GM04503 (cell line): ENCODE measurements at regions not wholly inside any gene's neighbourhood (a gene's known extent, or its start where the extent isn't known, plus 50 kb on each side); places are given as distances from the start of the nearest gene placed in this dataset.

Source experiments
- DNase-seq: peaks from one replicate; pipeline ENCODE4 v3.0.0-alpha.2; 2012; ENCODE audit warnings: low read depth

DNA sequence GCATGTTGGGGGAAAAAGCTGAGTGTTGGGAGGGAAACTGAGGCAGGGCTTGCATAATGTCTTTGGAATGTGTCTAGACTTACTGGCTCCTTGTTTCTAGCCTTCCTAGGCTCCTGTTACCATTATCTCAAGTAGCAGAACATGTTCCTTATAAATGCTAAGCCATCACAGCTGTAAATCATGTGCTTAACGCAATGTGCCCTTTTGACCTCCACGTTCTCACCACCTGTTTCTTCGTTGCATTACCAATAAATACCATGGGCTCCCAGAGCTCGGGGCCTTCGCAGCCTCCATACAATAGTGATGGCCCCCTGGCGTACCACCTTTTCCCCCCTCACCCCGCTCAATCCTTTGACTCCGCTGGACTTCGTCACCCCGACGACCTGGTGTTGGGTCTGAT is 54.0 kb upstream of the CWC22 start:
- no peak for DNase-seq

DNA sequence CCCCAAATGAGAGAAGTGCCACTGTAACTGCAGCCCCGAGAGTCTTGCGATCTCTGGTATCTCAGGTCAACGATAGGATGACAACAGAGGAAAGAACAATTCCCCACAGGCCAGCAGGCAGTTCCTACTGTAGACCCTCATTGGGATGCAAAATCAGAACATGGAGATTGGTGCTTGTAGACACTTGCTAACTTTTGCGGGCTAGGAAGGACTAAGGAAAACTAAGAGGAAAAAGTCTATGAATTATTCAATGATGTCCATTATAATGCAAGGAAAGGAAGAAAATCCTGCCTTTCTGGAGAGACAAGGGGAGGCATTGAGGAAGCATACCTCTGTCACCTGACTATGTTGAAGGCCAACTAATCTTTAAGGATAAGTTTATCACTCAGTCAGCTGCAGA is 51.9 kb upstream of the CWC22 start:
- DNase-seq, result no peak

DNA sequence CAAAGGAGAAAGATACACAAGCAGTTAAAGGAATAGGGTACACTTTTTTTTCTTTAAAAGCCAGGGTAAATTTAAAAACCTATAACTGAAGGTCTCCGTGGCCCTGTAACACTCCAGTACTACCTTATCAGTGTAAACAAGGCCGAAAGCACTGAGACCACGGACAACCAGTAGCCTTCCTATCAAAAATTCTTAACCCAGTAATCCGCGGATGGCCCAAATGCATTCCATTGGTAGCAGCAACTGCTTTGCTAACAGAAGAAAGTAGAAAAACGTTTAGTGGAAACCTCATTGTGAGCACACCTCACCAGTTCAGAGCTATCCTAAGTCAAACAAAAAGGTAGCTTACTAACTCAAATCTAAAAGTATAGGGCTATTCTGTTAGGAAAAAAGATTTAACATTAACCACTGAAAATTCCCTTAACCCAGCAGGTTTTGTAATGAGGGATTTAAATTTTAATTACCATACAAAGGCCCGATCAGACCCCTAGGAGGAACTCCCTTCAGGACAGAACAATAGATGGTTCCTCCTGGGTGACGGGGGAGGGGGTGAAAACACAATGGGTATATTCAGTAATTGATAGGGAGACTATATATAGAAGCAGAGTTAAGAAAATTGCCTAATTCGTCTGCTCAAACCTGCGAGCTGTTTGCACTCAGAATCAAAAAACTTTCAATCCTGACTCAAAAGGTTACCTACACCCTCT is 50.8 kb upstream of the CWC22 start:
- DNase-seq, result no peak
